A673 (cell line): ENCODE measurements at regions not wholly inside any gene's neighbourhood (a gene's known extent, or its start where the extent isn't known, plus 50 kb on each side); places are given as distances from the start of the nearest gene placed in this dataset.

Experiments
- BruUV-seq: library from RNA; stranded (reverse); fragments of 400-500 nt; replicated peaks from 2 replicates; lab custom pipeline; 2021; lab: Mats Ljungman, UMichigan
- CTCF ChIA-PET: fragments of 300-600 bp; sonication (Branson Sonifier 250); formaldehyde crosslinking; loops from one replicate; lab custom pipeline; 2022; ENCODE audit warnings: antibody characterized with exemption; lab: Charles Lee
- POLR2A ChIA-PET: fragments of 300-600 bp; sonication (Branson Sonifier 250); formaldehyde crosslinking; loops from one replicate; lab custom pipeline; 2022; ENCODE audit warnings: antibody characterized with exemption; ENCODE audit not compliant: low non-redundant PET; lab: Charles Lee
- DNase-seq: peaks from one replicate; pipeline ENCODE4 v3.0.0-alpha.2; 2015; ENCODE audit warnings: low spot score
- H3K27ac ChIP-seq: fragments of 200-600 bp; sonication (generic); 2 replicates; pipeline ENCODE4 v1.5.1; 2016; ENCODE audit warnings: mixed run types, low read depth, mild to moderate bottlenecking, mixed read lengths, antibody characterized with exemption, low read length; ENCODE audit not compliant: poor library complexity, severe bottlenecking
- H3K27me3 ChIP-seq: fragments of 200-600 bp; sonication (generic); replicated peaks from 2 replicates; pipeline ENCODE4 v1.6.1; 2017; ENCODE audit warnings: mixed run types, low read depth, mild to moderate bottlenecking, mixed read lengths, antibody characterized with exemption, low read length; ENCODE audit not compliant: insufficient read depth, poor library complexity
- H3K36me3 ChIP-seq: fragments of 200-600 bp; sonication (generic); 2 replicates; pipeline ENCODE4 v1.6.1; 2016; ENCODE audit warnings: mixed run types, mild to moderate bottlenecking, mixed read lengths, antibody characterized with exemption, low read length; ENCODE audit not compliant: insufficient read depth, poor library complexity, severe bottlenecking
- H3K4me1 ChIP-seq: fragments of 200-600 bp; sonication (generic); 2 replicates; pipeline ENCODE4 v1.6.1; 2017; ENCODE audit warnings: mixed run types, mild to moderate bottlenecking, mixed read lengths, antibody characterized with exemption, low read length; ENCODE audit not compliant: insufficient read depth, poor library complexity, severe bottlenecking
- H3K4me3 ChIP-seq: fragments of 200-600 bp; sonication (generic); 2 replicates; pipeline ENCODE4 v1.5.1; 2016; ENCODE audit warnings: low read depth, mixed run types, mild to moderate bottlenecking, mixed read lengths, low read length; ENCODE audit not compliant: poor library complexity, severe bottlenecking
- H3K9me3 ChIP-seq: fragments of 200-600 bp; sonication (generic); 2 replicates; pipeline ENCODE4 v1.6.1; 2016; ENCODE audit warnings: mixed run types, low read depth, mild to moderate bottlenecking, mixed read lengths, antibody characterized with exemption, low read length; ENCODE audit not compliant: poor library complexity, severe bottlenecking
- EZH2 ChIP-seq: fragments of 200-600 bp; sonication (generic); IDR thresholded peaks from 2 replicates; pipeline ENCODE4 v1.6.1; 2017; ENCODE audit warnings: borderline replicate concordance, low read depth, mild to moderate bottlenecking, mixed read lengths, antibody characterized with exemption, low read length; ENCODE audit not compliant: poor library complexity, severe bottlenecking
- intact Hi-C: fragments of 100-400 bp; cut with micrococcal nuclease; formaldehyde crosslinking; loops from one replicate; pipeline ENCODE4 v1.10.0; 2022; ENCODE audit not compliant: unreplicated experiment
- TF ChIP-seq, protein P1 (sequence below): fragments of 300-800, 200-600 bp; sonication (generic); conservative IDR thresholded peaks from 2 replicates; pipeline ENCODE4 v1.5.1; 2017; ENCODE audit warnings: low read depth, mild to moderate bottlenecking, antibody characterized with exemption, low read length, moderate library complexity, mixed read lengths

DNA sequence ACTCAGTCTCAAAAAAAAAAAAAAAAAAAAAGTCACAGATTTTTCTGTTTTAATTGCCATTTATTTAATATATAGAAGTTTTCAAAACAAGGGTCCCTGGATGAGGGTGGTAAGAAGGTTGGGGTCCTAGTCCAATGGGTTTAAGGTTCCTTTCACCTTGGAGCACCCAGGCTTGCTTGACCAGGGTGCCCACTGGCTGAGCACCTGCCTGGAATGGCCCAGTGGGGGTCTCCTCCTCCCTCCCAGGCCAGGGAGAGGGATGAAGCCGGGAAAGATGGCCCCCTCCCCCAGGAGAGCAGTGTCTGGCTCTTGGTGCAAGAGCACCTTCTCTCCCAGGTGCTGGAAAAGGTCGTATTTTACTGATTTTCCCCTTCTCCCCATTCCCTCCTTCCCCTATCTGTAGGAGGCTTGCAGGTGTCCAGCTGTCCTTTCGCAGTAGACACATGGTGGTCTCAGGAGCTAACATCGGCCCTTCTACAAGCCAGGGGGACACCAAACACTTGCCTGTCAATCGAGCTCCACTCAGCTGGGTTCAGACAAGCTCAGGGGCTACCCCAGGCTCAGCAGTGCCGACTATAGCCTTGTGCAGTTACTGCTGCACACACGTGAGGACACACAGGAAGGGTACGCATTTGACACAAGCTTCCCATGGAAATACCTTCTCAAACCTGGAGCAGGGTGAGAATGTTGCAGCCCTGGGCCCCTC, 112.3 kb upstream of the KLF13 start:
- Histone ChIP-seq H3K36me3 (no peaks in the 10 kb centered on the region), H3K4me1 (no peaks in the 10 kb centered on the region), H3K4me3 (no peak overlapping the region), H3K27ac (no peak overlapping the region), H3K9me3 (no peaks in the 10 kb centered on the region), H3K27me3 (no peaks in the 10 kb centered on the region)
- no peak for DNase-seq
- BruUV-seq: no TSS peak
- ChIA-PET CTCF (interaction anchor here (1.4 kb wide), 1 partner anchor 275 kb away, joined by 4 read pairs; no protein-coding TSS in a partner anchor), POLR2A (interaction anchor here (0.5 kb wide), 1 partner anchor 198 kb away, joined by 7 read pairs; no protein-coding TSS in a partner anchor)
- intact Hi-C loops: no loop called here
- TF ChIP-seq EZH2: no peak
- TF ChIP-seq, protein P1, sequence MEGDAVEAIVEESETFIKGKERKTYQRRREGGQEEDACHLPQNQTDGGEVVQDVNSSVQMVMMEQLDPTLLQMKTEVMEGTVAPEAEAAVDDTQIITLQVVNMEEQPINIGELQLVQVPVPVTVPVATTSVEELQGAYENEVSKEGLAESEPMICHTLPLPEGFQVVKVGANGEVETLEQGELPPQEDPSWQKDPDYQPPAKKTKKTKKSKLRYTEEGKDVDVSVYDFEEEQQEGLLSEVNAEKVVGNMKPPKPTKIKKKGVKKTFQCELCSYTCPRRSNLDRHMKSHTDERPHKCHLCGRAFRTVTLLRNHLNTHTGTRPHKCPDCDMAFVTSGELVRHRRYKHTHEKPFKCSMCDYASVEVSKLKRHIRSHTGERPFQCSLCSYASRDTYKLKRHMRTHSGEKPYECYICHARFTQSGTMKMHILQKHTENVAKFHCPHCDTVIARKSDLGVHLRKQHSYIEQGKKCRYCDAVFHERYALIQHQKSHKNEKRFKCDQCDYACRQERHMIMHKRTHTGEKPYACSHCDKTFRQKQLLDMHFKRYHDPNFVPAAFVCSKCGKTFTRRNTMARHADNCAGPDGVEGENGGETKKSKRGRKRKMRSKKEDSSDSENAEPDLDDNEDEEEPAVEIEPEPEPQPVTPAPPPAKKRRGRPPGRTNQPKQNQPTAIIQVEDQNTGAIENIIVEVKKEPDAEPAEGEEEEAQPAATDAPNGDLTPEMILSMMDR: no peak

DNA sequence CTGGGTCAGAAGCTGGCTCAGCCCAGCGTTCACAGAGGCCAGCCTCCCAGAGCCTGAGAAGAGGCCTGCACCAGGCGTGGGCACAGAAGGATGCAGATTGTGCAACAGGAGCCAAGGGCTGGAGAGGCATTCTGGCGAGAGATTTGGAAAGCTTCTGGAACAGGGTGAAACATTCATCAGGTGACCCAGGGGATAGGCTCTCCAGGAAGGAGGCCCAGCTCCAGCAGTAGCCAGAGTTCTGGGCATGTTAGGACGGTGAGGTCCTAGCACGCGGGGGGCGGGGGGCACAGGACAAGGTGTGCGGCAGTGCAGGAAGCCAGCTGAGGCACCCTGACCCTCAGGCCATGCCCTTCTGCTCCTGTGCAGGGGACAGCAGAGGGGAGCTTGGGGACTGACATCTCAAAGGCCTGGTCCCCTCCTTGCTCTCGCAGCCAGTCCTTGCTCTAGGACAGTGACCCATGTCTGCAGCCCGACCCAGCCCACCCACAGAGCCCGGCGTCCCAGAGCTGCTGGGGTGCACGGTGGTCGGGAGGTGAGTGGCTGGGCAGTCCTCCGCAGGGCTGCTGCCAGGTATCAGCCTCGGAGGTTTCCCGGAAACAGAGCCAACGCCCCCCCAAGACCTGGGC, 111.7 kb upstream of the KLF13 start:
- intact Hi-C loops: loop anchor here (1.0 kb wide), 1 partner anchor 110 kb away; no protein-coding TSS in a partner anchor
- Histone ChIP-seq H3K9me3 (no peaks in the 10 kb centered on the region), H3K36me3 (no peaks in the 10 kb centered on the region), H3K27me3 (no peaks in the 10 kb centered on the region), H3K27ac (no peak overlapping the region), H3K4me3 (peak overlapping the region; percentile 57), H3K4me1 (no peaks in the 10 kb centered on the region)
- POLR2A ChIA-PET: no interaction called here
- DNase-seq: no peak
- CTCF ChIA-PET: interaction anchor here (0.6 to 1.4 kb wide), 2 partner anchors 274 to 293 kb away, joined by 4 to 6 read pairs; no protein-coding TSS in a partner anchor
- BruUV-seq: no TSS peak
- TF ChIP-seq, protein P1: no peak
- no peak for TF ChIP-seq EZH2

DNA sequence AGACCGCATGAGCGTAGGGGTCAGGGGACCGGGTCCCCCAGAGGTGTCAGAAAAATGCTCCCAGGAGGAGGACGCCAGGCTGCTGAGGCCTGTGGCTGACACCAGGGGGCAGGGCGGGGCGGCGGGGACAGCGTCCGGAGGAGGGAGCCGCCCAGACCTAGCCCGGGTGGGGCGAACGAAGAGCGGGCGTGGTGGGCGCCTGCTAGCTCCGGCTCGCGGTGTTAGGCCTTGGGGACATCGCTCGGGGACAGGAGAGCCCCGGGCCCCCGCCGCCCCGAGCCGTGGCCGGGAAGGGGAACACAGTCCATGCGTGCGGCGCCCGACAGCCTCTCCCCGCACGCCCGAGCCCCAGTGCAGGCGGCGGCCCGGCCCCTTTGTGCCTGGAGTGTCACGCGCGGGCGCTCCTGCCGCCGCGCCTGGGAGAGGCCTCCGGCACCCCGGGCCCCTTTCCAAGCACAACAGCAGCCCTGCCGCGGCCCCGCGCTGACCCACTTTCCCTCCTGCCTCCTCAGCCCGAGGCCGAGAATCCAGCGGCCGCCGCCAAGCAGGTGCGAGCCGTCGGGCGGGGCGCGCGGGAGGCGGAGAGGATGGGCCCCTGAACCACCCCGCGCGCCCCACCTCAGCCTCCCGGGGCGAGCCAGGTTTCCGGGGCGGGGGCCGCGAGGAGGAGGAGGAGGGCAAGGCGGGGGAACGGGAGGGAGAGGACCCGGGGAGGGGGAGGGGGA, 111.0 kb upstream of the KLF13 start:
- H3K4me1 ChIP-seq: no peaks in the 10 kb centered on the region
- H3K9me3 ChIP-seq: no peaks in the 10 kb centered on the region
- no peaks in the 10 kb centered on the region for H3K36me3 ChIP-seq
- no peaks in the 10 kb centered on the region for H3K27me3 ChIP-seq
- CTCF ChIA-PET: interaction anchor here (0.6 to 1.4 kb wide), 2 partner anchors 273 to 293 kb away, joined by 4 to 6 read pairs; no protein-coding TSS in a partner anchor
- intact Hi-C loops: loop anchor here (1.0 kb wide), 1 partner anchor 110 kb away; no protein-coding TSS in a partner anchor
- DNase-seq: peak; percentile 74
- TF ChIP-seq, protein P1: peak; percentile 82
- TF ChIP-seq EZH2: no peak
- no peak overlapping the region for H3K27ac ChIP-seq
- no TSS peak for BruUV-seq
- H3K4me3 ChIP-seq: peak overlapping the region; percentile 57
- POLR2A ChIA-PET: no interaction called here
